Gastroesophageal sphincter (tissue), 3 donors: ENCODE measurements at regions not wholly inside any gene's neighbourhood (a gene's known extent, or its start where the extent isn't known, plus 50 kb on each side); places are given as distances from the start of the nearest gene placed in this dataset.

Experiments
- CTCF ChIP-seq, 4 experiments: fragments of 200-600 bp in 2 of 4; fragments of 450-650 bp in 2 of 4; sonication (generic) in 1 of 4; IDR thresholded peaks; one replicate each; pipeline ENCODE4 v1.5.1; 2017 to 2019; ENCODE audit warnings: antibody characterized with exemption in 4 of 4, mild to moderate bottlenecking in 2 of 4, moderate library complexity in 2 of 4
- POLR2A ChIP-seq, 2 donors: fragments of 450-650 bp; IDR thresholded peaks; one replicate each; pipeline ENCODE4 v1.6.1; 2017; ENCODE audit warnings: antibody characterized with exemption in 2 of 2, mild to moderate bottlenecking in 2 of 2, moderate library complexity in 1 of 2
- POLR2AphosphoS5 ChIP-seq: sonication (generic); formaldehyde crosslinking; IDR thresholded peaks from one replicate; pipeline ENCODE4 v1.6.1; 2017; ENCODE audit warnings: antibody characterized with exemption

- TF ChIP-seq CTCF (IDR thresholded peaks at IDR 0.05): no peak
- no peak for TF ChIP-seq POLR2A (IDR thresholded peaks at IDR 0.05)
- no peak for TF ChIP-seq POLR2AphosphoS5
Observed at GRCh38 chr9:3151672-3152576, 308.0 kb upstream of the PUM3 start.
